Pulmonary artery endothelial cell (primary cell): ENCODE measurements at regions not wholly inside any gene's neighbourhood (a gene's known extent, or its start where the extent isn't known, plus 50 kb on each side); places are given as distances from the start of the nearest gene placed in this dataset.

Source experiments
- DNase-seq: peaks from one replicate; pipeline ENCODE4 v3.0.0-alpha.2; 2011; ENCODE audit warnings: low read depth, low spot score

DNA sequence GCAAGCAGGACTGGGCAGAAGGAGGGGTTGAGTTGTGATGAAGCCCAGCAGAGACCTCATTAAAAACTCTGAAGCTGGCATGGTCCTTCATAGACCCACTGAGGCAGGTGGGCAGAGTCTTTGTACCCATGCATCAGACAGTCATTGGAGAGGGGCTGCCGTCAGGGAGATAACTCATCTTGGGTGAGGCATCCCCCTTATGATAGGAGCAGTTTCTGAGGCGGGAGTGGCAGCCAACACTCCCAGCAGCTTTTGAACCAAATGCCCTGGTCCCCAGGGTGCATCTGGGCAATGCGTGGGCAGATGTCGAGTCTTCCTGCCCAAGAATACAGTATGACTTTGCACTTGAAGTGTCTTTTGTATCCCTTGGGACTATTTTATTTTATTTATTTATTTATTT, 68.1 kb downstream of the HTR5A start:
- DNase-seq = no peak

DNA sequence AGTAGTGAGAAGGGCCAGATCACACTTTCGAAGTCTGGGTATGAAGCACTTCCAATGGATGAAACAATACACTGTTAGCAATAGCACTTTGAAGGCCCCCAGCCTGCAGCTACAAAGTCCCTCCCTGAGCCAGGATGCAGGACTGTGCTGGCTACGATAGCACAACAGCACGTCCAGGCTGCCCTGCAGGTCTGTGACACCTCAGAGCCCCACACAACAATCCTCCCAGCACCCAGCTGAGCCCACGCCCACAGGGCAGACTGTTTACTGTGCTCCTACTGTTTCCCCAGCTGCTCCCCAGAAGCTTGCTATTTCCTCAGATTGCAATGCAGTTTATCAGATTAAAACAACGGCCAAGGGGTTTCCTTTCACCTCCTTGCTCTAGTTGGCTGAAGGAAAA, 71.4 kb downstream of the HTR5A start:
- no peak for DNase-seq

DNA sequence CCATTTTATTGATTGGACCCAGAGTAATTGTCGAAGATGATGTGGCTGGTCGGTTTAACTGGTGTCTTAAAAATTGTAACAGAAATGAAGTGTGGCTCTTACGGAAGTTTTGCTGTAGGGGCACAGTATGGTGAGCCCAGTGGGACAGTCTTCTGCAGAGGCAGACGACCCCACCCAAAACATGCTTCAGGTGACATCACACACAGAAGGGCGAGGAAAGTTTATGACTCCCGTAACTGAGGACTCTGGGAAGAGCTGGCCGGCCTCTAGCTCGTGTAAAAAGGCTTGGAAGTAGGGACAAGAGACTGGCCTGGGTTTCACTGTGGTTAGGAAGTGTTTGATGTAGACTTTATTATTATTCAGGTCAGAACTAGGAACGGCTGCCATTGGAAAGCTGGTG, 73.3 kb downstream of the HTR5A start:
- DNase-seq = no peak

DNA sequence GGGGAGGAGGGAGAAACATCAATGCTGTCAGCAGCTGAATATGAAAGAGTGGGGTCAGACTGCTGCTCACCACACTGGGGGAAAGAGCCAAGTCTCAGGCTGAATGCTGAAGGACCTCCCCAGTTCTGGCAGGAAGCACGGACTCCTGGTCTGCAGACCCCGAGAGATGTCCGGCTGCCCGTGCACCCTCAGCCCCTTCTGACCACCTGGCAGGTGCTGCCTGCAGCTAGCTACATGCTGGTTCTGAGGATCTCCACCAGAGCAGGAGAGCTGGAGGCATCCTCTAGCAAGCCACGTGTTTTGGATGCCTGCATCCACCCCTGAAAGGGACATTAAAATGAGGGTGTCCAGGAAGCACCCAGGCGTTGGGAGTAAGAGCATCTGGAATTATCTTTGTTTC, 74.2 kb downstream of the HTR5A start:
- no peak for DNase-seq

DNA sequence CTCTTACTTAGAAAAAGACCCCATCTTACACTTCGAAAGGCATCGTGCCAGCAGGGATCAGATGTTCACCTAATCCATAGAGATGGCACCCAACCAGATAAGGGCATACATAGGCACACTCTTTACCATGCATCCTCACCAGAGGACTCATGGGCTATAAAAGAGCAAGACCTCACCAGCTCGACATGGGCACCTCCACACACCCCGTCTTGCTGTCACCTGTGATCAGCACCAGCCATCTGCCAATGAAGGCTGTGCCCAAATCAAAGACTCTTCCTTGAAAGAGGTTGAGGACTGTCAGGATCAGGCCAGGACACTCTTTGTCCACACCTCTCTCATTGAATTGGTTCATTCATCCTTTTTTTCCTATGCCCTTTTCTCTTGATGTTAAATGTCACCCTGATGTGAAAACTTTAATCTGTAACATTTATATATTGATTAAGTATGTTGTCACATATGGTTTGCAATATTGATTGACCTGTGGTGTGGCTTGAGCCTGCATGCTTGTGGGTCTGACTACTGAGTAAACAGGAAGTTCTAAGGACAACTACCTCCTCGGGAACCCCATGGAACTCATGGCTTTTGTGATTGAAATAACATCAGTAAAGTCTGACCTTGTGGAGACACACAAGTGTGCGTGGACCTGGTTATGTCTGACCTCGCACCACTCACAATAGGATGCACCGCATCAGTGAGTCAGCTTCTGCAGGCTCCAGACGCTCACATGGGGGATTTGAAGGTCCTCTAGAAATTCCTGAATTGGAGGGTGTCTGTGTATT, 75.5 kb downstream of the HTR5A start:
- DNase-seq = no peak

GRCh38 chr7:155147172-155147571, 77.0 kb downstream of the HTR5A start:
- no peak for DNase-seq

DNA sequence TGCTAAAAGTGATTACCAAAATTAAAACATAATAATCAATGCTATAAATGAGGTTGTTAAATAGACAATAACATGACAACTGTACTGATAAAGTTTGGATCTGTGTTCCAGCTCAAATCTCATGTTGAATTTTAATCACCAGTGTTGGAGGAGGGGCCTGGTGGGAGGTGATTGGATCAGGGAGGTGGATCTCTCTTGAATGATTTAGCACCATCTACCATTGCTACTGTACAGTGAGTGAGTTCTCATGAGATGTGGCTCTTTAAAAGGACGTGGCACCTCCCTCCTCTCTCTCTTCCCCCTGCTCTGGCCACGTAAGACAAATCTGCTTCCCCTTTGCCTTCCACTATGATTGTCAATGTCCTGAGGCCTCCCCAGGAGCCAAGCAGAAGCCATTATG, 77.5 kb downstream of the HTR5A start:
- no peak for DNase-seq

DNA sequence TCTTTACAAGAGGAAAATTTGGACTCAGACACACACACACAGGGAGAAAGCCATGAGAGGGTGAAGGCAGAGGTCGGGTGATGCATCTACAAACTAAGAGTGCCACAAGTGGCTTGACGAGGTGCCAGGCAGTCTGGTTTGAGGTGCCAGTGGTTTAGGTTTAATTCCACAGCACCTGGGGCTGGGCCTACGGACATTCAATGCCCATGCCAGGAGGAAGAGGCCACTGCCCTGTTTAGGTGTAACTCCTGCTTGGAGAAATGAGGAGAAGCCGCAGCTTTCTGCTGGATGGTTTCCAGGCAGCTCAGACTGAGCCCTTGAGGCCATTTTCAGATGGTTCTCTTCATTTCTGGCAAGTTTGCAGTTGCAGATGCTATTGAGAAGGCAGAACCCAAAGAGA, 83.6 kb downstream of the HTR5A start:
- DNase-seq = no peak

- no peak for DNase-seq
Observed at GRCh38 chr7:155154586-155154985, 84.5 kb downstream of the HTR5A start.

- no peak for DNase-seq
Observed at GRCh38 chr7:155161690-155162089, 91.6 kb downstream of the HTR5A start.

- DNase-seq = no peak
Observed at GRCh38 chr7:155162422-155162821, 92.3 kb downstream of the HTR5A start.

DNA sequence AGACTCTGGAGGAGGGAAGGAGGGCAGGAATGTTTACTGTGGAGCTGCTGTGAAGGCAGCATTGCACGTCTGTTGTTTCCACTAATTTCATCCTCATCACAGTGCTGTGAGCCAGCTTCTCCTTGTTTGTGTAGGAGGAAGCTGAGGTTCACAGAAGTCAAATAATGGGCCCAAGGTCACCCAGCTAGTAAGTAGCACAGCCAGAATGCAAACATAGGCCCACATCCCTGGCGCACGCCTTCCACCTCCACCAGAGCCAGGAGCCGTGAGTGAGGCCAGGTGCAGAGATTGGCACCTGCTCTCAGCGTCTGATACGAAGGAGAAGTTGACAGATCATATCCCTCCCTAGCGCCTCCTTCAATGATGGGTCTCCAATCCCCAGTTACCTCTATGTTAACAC, 93.6 kb downstream of the HTR5A start:
- no peak for DNase-seq

DNA sequence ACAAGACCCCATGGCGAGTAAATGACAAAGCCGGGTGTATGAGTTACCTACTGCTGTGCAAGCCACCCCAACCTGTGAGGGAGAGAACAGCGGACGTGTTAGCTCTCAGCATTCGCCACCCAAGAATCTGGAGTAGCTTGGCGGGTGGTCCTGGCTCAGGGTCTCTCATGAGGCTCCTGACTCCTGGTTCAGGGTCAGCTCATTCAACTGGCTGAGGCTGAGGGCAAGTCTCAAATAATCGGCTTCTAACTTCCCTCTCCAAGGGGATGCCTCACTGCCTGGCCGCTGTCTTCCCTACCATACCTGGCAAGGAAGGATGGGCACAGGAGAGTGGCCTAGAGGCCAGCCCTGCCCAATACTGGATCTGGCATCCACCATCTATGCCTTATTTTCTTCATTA, 94.2 kb downstream of the HTR5A start:
- DNase-seq = no peak

DNA sequence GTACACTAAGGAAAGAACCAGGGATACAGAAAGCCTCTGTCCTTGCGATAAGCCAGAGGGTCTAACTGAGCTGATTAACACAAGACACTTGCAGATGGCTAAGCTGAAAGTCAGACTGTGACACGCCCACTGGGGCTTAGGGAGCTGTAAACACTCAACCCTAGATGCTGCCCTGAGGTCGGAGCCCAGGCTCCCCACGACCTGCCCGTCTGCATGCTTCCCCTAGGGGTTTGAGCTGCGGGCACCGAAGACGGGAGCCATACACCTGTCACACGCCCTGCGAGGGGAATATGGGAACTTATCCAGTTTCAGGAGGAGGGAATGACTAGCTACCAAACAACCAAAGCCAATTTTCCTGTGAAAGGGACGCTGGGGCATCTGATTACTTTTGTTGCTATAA, 96.0 kb downstream of the HTR5A start:
- DNase-seq = no peak

GRCh38 chr7:155166673-155167370, 96.7 kb downstream of the HTR5A start:
- DNase-seq = peak; percentile 77

- no peak for DNase-seq
Observed at GRCh38 chr7:155167706-155168365, 97.7 kb downstream of the HTR5A start.

DNA sequence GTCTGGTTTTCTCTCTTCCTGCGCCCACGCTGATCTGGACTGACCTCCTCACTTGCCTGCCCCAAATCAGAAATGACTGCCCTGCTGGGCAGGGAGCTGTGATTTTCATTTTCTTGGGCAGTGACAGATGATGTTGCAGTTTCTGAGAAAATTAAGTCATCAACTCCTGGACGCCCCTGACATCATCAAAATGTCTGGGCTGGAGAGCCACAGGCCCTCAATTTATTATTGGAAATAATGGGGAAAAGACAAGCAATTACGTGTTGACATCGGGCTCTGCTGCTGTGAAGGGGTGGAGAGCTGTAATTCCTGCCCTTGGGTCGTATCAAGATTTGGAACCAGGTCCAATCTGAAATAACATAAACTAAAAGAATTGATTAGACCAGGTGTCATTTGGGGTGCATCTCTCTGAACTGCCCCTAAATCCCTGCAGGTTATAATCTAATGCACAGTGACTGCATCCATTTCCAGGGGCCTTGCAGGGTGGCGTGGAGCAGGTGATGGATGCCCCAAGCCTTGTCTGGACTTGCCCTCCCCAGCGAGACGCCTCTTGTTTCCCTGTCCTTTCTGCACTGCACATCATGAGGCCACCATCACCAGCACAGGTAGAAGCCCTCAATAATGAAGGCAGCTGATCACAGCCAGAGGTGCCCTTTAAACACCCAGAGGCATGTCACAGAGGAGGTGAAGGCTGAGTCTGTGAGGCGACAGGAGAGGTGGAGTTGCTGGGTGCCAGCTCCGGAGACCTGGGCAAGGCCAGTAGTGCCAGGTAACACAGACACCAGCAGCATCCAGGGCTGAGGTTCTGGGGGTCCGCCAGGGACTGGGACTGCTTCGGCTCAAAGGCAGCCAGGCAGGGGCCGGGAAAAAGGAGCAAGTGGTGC, 98.7 kb downstream of the HTR5A start:
- no peak for DNase-seq

DNA sequence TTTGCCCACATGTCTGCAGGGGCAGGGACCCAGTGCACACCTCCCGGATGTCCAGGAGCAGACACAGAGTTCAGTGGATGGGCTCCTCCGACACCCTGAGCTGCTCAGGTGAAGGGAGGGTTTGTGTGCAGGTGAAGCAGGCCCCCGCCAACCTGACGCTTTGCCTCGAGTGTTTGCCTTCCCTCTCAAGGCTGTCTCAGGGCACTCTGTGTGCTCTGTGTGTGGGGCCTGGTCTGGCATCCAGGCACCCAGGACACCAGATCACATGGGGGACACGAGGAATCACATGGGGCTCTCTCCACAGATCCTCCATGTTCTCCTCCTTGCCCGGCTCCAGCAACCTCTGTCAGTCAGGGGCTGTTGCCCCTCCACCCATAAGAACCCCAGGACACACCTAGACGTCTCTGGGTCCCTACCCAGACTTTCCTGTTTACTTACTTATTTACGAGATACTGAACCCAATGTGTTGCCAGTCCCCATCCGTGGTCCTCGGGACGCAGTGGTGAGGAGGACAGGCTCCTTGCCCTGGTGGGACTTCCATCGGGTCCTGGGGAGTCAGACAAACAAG, 99.5 kb downstream of the HTR5A start:
- no peak for DNase-seq

DNA sequence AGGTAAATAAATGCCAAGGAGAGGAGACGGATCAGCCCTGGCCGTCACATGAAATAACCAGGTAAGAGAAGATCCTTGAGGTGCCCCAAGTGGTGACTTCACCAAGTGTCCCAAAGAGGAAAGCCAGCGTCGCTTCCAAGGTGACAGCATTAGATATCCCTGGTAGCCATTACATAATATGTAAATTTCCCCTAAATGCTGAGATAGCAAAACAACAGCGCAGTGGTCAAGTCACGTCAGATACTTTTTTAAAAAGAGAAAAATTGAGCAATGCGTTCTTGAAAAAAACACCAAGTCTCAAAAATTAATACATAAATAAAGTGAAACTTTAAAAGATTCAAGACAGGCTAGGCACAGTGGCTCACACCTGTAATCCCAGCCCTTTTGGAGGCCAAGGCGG, 100.2 kb downstream of the HTR5A start:
- DNase-seq = no peak

- no peak for DNase-seq
Observed at GRCh38 chr7:155172141-155172540, 102.0 kb downstream of the HTR5A start.

GRCh38 chr7:155173905-155174304, 103.8 kb downstream of the HTR5A start:
- DNase-seq = no peak
